Coronary artery (tissue), 2 donors: ENCODE measurements at regions not wholly inside any gene's neighbourhood (a gene's known extent, or its start where the extent isn't known, plus 50 kb on each side); places are given as distances from the start of the nearest gene placed in this dataset.

Source experiments
- DNase-seq: peaks from one replicate; pipeline ENCODE4 v3.0.0-alpha.2; 2017; ENCODE audit warnings: low spot score
- H3K27ac ChIP-seq, 2 donors: fragments of 200-600 bp; sonication (generic); one replicate each; pipeline ENCODE4 v1.5.1; 2016 to 2019
- H3K4me3 ChIP-seq: fragments of 200-600 bp; sonication (generic); 2 replicates; pipeline ENCODE4 v1.5.1; 2016; ENCODE audit warnings: mild to moderate bottlenecking, moderate library complexity
- CTCF ChIP-seq: fragments of 200-600 bp; sonication (generic); IDR thresholded peaks from one replicate; pipeline ENCODE4 v1.5.1; 2019; ENCODE audit warnings: antibody characterized with exemption

GRCh38 chr1:199862047-199862446 is 165.5 kb upstream of the NR5A2 start:
- no peak overlapping the region for H3K4me3 ChIP-seq
- no peak for TF ChIP-seq CTCF
- DNase-seq, result no peak
- H3K27ac ChIP-seq, result no peak overlapping the region

- Histone ChIP-seq H3K27ac (no peak overlapping the region), H3K4me3 (no peak overlapping the region)
- DNase-seq, result no peak
- TF ChIP-seq CTCF, result no peak
Observed at GRCh38 chr1:199866210-199866617, 161.3 kb upstream of the NR5A2 start.

- H3K4me3 ChIP-seq, result no peak overlapping the region
- no peak overlapping the region for H3K27ac ChIP-seq
- no peak for DNase-seq
- no peak for TF ChIP-seq CTCF
Observed at GRCh38 chr1:199867601-199868000, 159.9 kb upstream of the NR5A2 start.

GRCh38 chr1:199868777-199869176 is 158.7 kb upstream of the NR5A2 start:
- Histone ChIP-seq H3K27ac (no peak overlapping the region), H3K4me3 (no peak overlapping the region)
- TF ChIP-seq CTCF, result no peak
- no peak for DNase-seq

- Histone ChIP-seq H3K4me3 (no peak overlapping the region), H3K27ac (no peak overlapping the region)
- DNase-seq, result no peak
- no peak for TF ChIP-seq CTCF
Observed at GRCh38 chr1:199875337-199875736, 152.2 kb upstream of the NR5A2 start.

- TF ChIP-seq CTCF, result no peak
- no peak overlapping the region for H3K27ac ChIP-seq
- no peak overlapping the region for H3K4me3 ChIP-seq
- DNase-seq, result no peak
Observed at GRCh38 chr1:199875856-199876255, 151.7 kb upstream of the NR5A2 start.

- no peak for TF ChIP-seq CTCF
- Histone ChIP-seq H3K27ac (no peak overlapping the region), H3K4me3 (no peak overlapping the region)
- DNase-seq, result no peak
Observed at GRCh38 chr1:199877526-199878384, 149.8 kb upstream of the NR5A2 start.
